CD14-positive monocyte (primary cell): ENCODE measurements at regions not wholly inside any gene's neighbourhood (a gene's known extent, or its start where the extent isn't known, plus 50 kb on each side); places are given as distances from the start of the nearest gene placed in this dataset.

Experiments used
- DNase-seq, 3 donors: peaks; one replicate each; pipeline ENCODE4 v3.0.0-alpha.2; 2011 to 2022
- H2AFZ ChIP-seq: 2 replicates; pipeline ENCODE4 v1.6.0; 2012; ENCODE audit warnings: mild to moderate bottlenecking, low read depth, low read length, inconsistent platforms; ENCODE audit not compliant: insufficient read depth, poor library complexity, severe bottlenecking
- H3K27ac ChIP-seq, 2 donors: 1 replicate in 1 of 2; 2 replicates in 1 of 2; pipeline ENCODE4 v1.5.1; 2012 to 2013; ENCODE audit warnings: low read length in 2 of 2, control low read depth in 1 of 2, inconsistent platforms in 1 of 2, low read depth in 1 of 2, mild to moderate bottlenecking in 1 of 2
- H3K27me3 ChIP-seq, 2 donors: one replicate each; pipeline versions ENCODE4 v1.6.0 to v1.6.1; 2011 to 2013; ENCODE audit warnings: low read length in 2 of 2; ENCODE audit not compliant: control insufficient read depth in 2 of 2, insufficient read depth in 2 of 2
- H3K36me3 ChIP-seq, 2 donors: replicated peaks in 1 of 2; 1 replicate in 1 of 2; 2 replicates in 1 of 2; pipeline versions ENCODE4 v1.5.1 to v1.6.1; 2012 to 2013; ENCODE audit warnings: low read length in 2 of 2, control low read depth in 1 of 2, inconsistent platforms in 1 of 2, mild to moderate bottlenecking in 1 of 2; ENCODE audit not compliant: insufficient read depth in 2 of 2, control insufficient read depth in 1 of 2
- H3K4me1 ChIP-seq, 2 donors: 1 replicate in 1 of 2; 2 replicates in 1 of 2; pipeline versions ENCODE4 v1.5.1 to v1.6.1; 2012 to 2013; ENCODE audit warnings: low read length in 2 of 2, control low read depth in 1 of 2, inconsistent platforms in 1 of 2, mild to moderate bottlenecking in 1 of 2, moderate library complexity in 1 of 2; ENCODE audit not compliant: insufficient read depth in 2 of 2, control insufficient read depth in 1 of 2
- H3K4me2 ChIP-seq: replicated peaks from 2 replicates; pipeline ENCODE3; 2012; ENCODE audit warnings: low read length, moderate library complexity, mild to moderate bottlenecking; ENCODE audit not compliant: poor library complexity, severe bottlenecking; ENCODE audit errors: extremely low read depth
- H3K4me3 ChIP-seq, 3 experiments: fragments of 200-600 bp in 1 of 3; sonication (generic) in 1 of 3; replicated peaks in 1 of 3; 1 replicate in 2 of 3; 2 replicates in 1 of 3; pipeline ENCODE4 v1.5.1; 2011 to 2013; ENCODE audit warnings: low read length in 3 of 3, mild to moderate bottlenecking in 3 of 3, control low read depth in 2 of 3, low read depth in 2 of 3, inconsistent platforms in 1 of 3, moderate library complexity in 1 of 3
- H3K79me2 ChIP-seq: 2 replicates; pipeline ENCODE4 v1.6.0; 2012; ENCODE audit warnings: mild to moderate bottlenecking, control low read depth, inconsistent platforms, low read length, moderate library complexity; ENCODE audit not compliant: insufficient read depth
- H3K9ac ChIP-seq: 2 replicates; pipeline ENCODE4 v1.6.0; 2017; ENCODE audit warnings: low read length, mild to moderate bottlenecking; ENCODE audit not compliant: insufficient read depth, poor library complexity, severe bottlenecking
- H3K9me3 ChIP-seq, 2 donors: replicated peaks in 1 of 2; 1 replicate in 1 of 2; 2 replicates in 1 of 2; pipeline versions ENCODE4 v1.5.1 to v1.6.1; 2012 to 2013; ENCODE audit warnings: low read length in 2 of 2, control low read depth in 1 of 2; ENCODE audit not compliant: control insufficient read depth in 1 of 2, insufficient read depth in 1 of 2
- H4K20me1 ChIP-seq: 2 replicates; pipeline ENCODE4 v1.6.0; 2012; ENCODE audit warnings: mild to moderate bottlenecking, low read length, control low read depth, moderate library complexity; ENCODE audit not compliant: insufficient read depth
- H3K27ac Mint-ChIP-seq, 7 donors: one replicate each; pipeline ENCODE4 v1.8.0; 2020; ENCODE audit warnings: mild to moderate bottlenecking in 7 of 7, mixed read lengths in 7 of 7, moderate library complexity in 6 of 7, inconsistent platforms in 2 of 7
- H3K27me3 Mint-ChIP-seq, 3 donors: one replicate each; pipeline ENCODE4 v1.8.0; 2021 to 2022; ENCODE audit warnings: low read depth in 3 of 3, mild to moderate bottlenecking in 3 of 3, mixed read lengths in 3 of 3, moderate library complexity in 3 of 3, inconsistent platforms in 1 of 3
- H3K36me3 Mint-ChIP-seq, 2 donors: one replicate each; pipeline ENCODE4 v1.8.0; 2020; ENCODE audit warnings: mixed read lengths in 2 of 2, inconsistent platforms in 1 of 2, mild to moderate bottlenecking in 1 of 2
- H3K4me1 Mint-ChIP-seq: one replicate; pipeline ENCODE4 v1.8.0; 2020; ENCODE audit warnings: mild to moderate bottlenecking, mixed read lengths
- H3K4me3 Mint-ChIP-seq, 2 donors: one replicate each; pipeline ENCODE4 v1.8.0; 2020; ENCODE audit warnings: mild to moderate bottlenecking in 2 of 2, mixed read lengths in 2 of 2, moderate library complexity in 1 of 2
- H3K9me3 Mint-ChIP-seq, 7 donors: one replicate each; pipeline ENCODE4 v1.8.0; 2020 to 2022; ENCODE audit warnings: mixed read lengths in 7 of 7, mild to moderate bottlenecking in 6 of 7, moderate library complexity in 6 of 7, inconsistent platforms in 2 of 7
- CTCF ChIP-seq: fragments of 200-600 bp; IDR thresholded peaks from one replicate; pipeline ENCODE4 v1.8.0; 2022; ENCODE audit warnings: antibody characterized with exemption, mild to moderate bottlenecking
- WGBS: methylation state at CpG from one replicate; pipeline ENCODE4 v1.1.5; 2013; ENCODE audit warnings: missing lambda C conversion rate; ENCODE audit not compliant: insufficient coverage; 5-methylcytosine and 5-hydroxymethylcytosine counted together
- intact Hi-C, 2 donors: fragments of 100-400 bp; cut with micrococcal nuclease; formaldehyde crosslinking; loops; one replicate each; pipeline versions ENCODE4 v1.15.0 to v1.15.1; 2023

- Histone ChIP-seq H2AFZ (no peak overlapping the region), H3K4me2 (no peak overlapping the region), H3K36me3 (no peaks in the 10 kb centered on the region), H3K9ac (no peak overlapping the region), H3K9me3 (no peaks in the 10 kb centered on the region), H3K4me1 (no peaks in the 10 kb centered on the region), H3K79me2 (no peaks in the 10 kb centered on the region), H3K27ac (no peak overlapping the region), H3K4me3 (no peak overlapping the region), H4K20me1 (no peaks in the 10 kb centered on the region), H3K27me3 (no peaks in the 10 kb centered on the region)
- Mint-ChIP-seq H3K36me3 (no peaks in the 10 kb centered on the region), H3K27me3 (no peaks in the 10 kb centered on the region), H3K27ac (no peak overlapping the region), H3K4me3 (no peak overlapping the region), H3K9me3 (peaks cover 0 to 2% (median 0%) of the 10 kb centered on the region in 7 donors), H3K4me1 (no peaks in the 10 kb centered on the region)
- no CpG with 5 or more reads among the region's 2 CpGs for WGBS
- no peak for TF ChIP-seq CTCF
- intact Hi-C loops: no loop called here
- DNase-seq: no peak
Measured at GRCh38 chr1:193662030-193662429, 475.6 kb upstream of the B3GALT2 start.

GRCh38 chr1:193661385-193661784, 475.0 kb upstream of the B3GALT2 start:
- Histone ChIP-seq H3K9ac (no peak overlapping the region), H3K36me3 (no peaks in the 10 kb centered on the region), H3K9me3 (no peaks in the 10 kb centered on the region), H4K20me1 (no peaks in the 10 kb centered on the region), H3K27ac (no peak overlapping the region), H3K27me3 (no peaks in the 10 kb centered on the region), H3K79me2 (no peaks in the 10 kb centered on the region), H3K4me3 (no peak overlapping the region), H3K4me2 (no peak overlapping the region), H3K4me1 (no peaks in the 10 kb centered on the region), H2AFZ (no peak overlapping the region)
- no peak for DNase-seq
- Mint-ChIP-seq H3K4me1 (no peaks in the 10 kb centered on the region), H3K36me3 (no peaks in the 10 kb centered on the region), H3K27ac (no peak overlapping the region), H3K4me3 (no peak overlapping the region), H3K27me3 (no peaks in the 10 kb centered on the region), H3K9me3 (peaks cover 0 to 2% (median 0%) of the 10 kb centered on the region in 7 donors)
- no peak for TF ChIP-seq CTCF
- no CpG with 5 or more reads among the region's 1 CpG for WGBS
- intact Hi-C loops: no loop called here
